Large intestine (tissue), 3 donors: ENCODE measurements at regions not wholly inside any gene's neighbourhood (a gene's known extent, or its start where the extent isn't known, plus 50 kb on each side); places are given as distances from the start of the nearest gene placed in this dataset.
A peak's percentile ranks its signal among the peaks of the same experiment; 100 is the strongest.
"Not testable (repeated sequence)": the region's sequence is repeated elsewhere in the genome, so short reads cannot be mapped to it uniquely, and the experiment has no call there.

Source experiments
- DNase-seq, 2 donors: peaks; one replicate each; pipeline versions ENCODE4 v3.0.0 to v3.0.0-alpha.2; 2013
- H3K27ac ChIP-seq: one replicate; pipeline ENCODE4 v1.5.1; 2013; ENCODE audit warnings: low read length
- H3K27me3 ChIP-seq: 2 replicates; pipeline ENCODE4 v1.6.1; 2013; ENCODE audit warnings: low read length; ENCODE audit not compliant: control insufficient read depth, insufficient read depth
- H3K36me3 ChIP-seq: 2 replicates; pipeline ENCODE4 v1.6.1; 2013; ENCODE audit warnings: low read length; ENCODE audit not compliant: control insufficient read depth, insufficient read depth
- H3K4me1 ChIP-seq: one replicate; pipeline ENCODE4 v1.6.1; 2013; ENCODE audit warnings: low read length; ENCODE audit not compliant: control insufficient read depth, insufficient read depth
- H3K4me3 ChIP-seq: one replicate; pipeline ENCODE4 v1.5.1; 2013; ENCODE audit warnings: low read length
- H3K9me3 ChIP-seq: one replicate; pipeline ENCODE4 v1.6.1; 2013; ENCODE audit warnings: mild to moderate bottlenecking, low read depth, low read length, moderate library complexity; ENCODE audit not compliant: control insufficient read depth
- WGBS: methylation state at CpG from one replicate; pipeline ENCODE4 v1.1.5; 2013; ENCODE audit warnings: low lambda C conversion rate; ENCODE audit not compliant: insufficient coverage; 5-methylcytosine and 5-hydroxymethylcytosine counted together

DNA sequence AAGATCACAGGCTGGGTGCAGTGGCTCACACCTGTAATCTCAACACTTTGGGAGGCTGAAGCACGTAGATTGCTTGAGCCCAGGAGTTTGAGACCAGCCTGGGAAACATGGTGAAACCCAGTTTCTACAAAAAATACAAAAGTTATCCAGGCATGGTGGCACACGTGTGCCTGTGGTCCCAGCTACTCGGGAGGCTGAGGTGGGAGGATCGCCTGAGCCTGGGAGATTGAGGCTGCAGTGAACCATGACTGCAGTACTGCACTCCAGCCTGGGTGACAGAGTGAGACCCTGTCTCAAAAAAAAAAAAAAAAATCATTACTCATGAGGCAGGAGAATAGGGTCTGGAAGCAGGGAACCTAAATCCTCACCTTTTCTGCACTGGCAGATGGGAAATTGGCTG lies 79.1 kb upstream of the CLDN5 start:
- no CpG with 5 or more reads among the region's 4 CpGs for WGBS
- H3K4me1 ChIP-seq, DNase-seq, H3K36me3 ChIP-seq, H3K9me3 ChIP-seq, H3K27ac ChIP-seq, H3K4me3 ChIP-seq, H3K27me3 ChIP-seq: not testable (repeated sequence)

GRCh38 chr22:19603767-19604166 lies 79.6 kb upstream of the CLDN5 start:
- Histone ChIP-seq H3K36me3 (no peaks in the 10 kb centered on the region), H3K4me1 (no peaks in the 10 kb centered on the region), H3K9me3 (no peaks in the 10 kb centered on the region), H3K4me3 (no peak overlapping the region), H3K27ac (no peak overlapping the region), H3K27me3 (peaks cover 7% of the 10 kb centered on the region)
- no CpG with 5 or more reads among the region's 3 CpGs for WGBS
- DNase-seq, result peak in 1 of 2 donors; percentile 17

- H3K9me3 ChIP-seq, result no peaks in the 10 kb centered on the region
- no peak overlapping the region for H3K27ac ChIP-seq
- peak in 1 of 2 donors; percentile 13 for DNase-seq
- no peaks in the 10 kb centered on the region for H3K4me1 ChIP-seq
- H3K4me3 ChIP-seq, result no peak overlapping the region
- WGBS, result 100% methylated on average over 1 of the region's 9 CpGs
- H3K36me3 ChIP-seq, result no peaks in the 10 kb centered on the region
- H3K27me3 ChIP-seq, result peaks cover 7% of the 10 kb centered on the region
Observed at GRCh38 chr22:19604711-19605268, 80.6 kb upstream of the CLDN5 start.

- Histone ChIP-seq H3K27me3 (peaks cover 7% of the 10 kb centered on the region), H3K27ac (no peak overlapping the region)
- DNase-seq, result no peak
Observed at GRCh38 chr22:19605508-19606331, 81.5 kb upstream of the CLDN5 start.

DNA sequence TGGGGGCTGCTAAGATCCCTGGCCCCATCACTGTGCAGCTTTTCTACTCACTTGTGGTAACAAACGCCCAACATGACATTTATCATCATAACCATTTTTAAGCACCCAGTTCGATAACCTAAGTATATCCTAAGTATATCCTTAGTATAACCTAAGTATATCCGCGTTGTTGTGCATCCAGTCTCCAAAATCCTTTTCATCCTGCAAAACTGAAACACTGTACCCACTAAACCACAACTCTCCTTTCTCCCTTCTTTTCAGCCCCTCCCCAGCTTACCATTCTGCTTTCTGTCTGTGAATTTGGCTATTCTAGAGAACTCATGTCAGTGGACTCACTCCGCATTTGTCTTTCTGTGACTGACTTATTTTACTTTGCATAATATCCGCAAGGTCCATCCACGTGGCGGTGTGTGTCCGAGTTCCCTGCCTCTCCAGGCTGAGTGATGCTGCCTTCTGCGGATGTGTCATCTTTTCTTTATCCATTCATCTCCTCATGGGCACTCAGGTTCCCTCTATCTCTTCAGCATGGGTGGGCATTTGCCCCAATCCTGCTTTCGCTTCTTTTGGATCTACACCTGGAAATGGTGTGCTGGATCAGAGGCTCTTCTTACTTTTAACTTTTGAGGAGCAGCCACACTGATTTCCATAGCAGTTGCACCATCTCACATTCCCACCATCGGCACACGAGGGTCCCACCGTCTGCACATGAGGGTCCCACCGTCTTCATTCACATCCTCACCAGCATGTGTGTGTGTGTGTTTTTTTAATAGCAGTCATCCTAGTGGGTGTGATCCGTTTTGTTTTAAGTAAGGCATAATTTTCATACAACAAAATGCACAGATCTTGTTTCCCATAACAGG lies 82.4 kb upstream of the CLDN5 start:
- no peak overlapping the region for H3K4me3 ChIP-seq
- no peaks in the 10 kb centered on the region for H3K9me3 ChIP-seq
- H3K27ac ChIP-seq, result no peak overlapping the region
- H3K27me3 ChIP-seq, result peaks cover 7% of the 10 kb centered on the region
- no peak for DNase-seq
- no peaks in the 10 kb centered on the region for H3K36me3 ChIP-seq
- no peaks in the 10 kb centered on the region for H3K4me1 ChIP-seq
- WGBS, result 84% methylated on average over 2 of the region's 16 CpGs

More at GRCh38 chr22:19605508-19606331, 81.5 kb upstream of the CLDN5 start:
- Histone ChIP-seq H3K4me3 (no peak overlapping the region), H3K9me3 (no peaks in the 10 kb centered on the region), H3K4me1 (no peaks in the 10 kb centered on the region), H3K36me3 (no peaks in the 10 kb centered on the region)
- WGBS, result no CpG with 5 or more reads among the region's 28 CpGs

DNA sequence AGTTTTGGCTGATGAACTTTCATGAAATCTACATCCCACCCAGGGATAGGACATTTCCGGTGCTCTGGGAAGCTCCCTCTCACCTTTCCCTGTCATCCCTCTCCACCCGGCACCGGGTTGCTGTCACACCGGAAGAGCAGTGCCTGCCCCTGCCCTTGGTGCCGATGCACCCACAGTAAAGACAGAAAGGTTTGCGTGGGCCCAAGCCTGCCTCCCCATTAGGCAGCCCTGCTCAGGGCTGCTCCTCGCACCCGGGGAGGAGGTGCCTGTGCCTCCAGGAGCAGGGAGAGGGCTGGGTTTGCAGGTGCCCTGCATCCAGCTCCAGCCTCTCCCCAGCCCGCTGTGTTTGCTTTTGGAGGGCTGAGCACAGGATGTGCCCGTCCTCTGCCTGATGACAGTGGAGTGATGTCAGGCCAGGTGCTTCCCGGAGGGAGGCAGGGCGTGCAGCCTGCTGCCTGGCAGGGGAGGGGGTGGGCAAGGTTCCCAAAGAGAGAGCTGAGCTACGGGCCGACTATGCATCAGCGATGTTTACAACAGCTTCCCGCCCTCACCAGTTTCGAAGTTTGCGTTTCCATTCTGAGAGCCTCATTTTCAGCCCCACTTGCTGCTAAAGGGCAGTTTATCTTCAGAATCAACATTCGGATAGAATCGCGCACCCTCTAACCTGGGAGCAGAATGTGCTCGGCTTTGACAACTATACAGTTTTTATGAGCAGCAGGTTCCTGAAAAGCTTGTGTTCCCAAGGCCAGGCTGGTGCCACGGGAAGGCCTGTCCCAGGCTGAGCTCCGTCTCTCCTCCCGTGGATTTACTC lies 83.2 kb upstream of the CLDN5 start:
- no peak overlapping the region for H3K27ac ChIP-seq
- H3K4me1 ChIP-seq, result no peaks in the 10 kb centered on the region
- no peak overlapping the region for H3K4me3 ChIP-seq
- no peaks in the 10 kb centered on the region for H3K9me3 ChIP-seq
- peaks cover 7% of the 10 kb centered on the region for H3K27me3 ChIP-seq
- no peaks in the 10 kb centered on the region for H3K36me3 ChIP-seq
- peak; percentile 46 to 63 for DNase-seq
- no CpG with 5 or more reads among the region's 25 CpGs for WGBS

DNA sequence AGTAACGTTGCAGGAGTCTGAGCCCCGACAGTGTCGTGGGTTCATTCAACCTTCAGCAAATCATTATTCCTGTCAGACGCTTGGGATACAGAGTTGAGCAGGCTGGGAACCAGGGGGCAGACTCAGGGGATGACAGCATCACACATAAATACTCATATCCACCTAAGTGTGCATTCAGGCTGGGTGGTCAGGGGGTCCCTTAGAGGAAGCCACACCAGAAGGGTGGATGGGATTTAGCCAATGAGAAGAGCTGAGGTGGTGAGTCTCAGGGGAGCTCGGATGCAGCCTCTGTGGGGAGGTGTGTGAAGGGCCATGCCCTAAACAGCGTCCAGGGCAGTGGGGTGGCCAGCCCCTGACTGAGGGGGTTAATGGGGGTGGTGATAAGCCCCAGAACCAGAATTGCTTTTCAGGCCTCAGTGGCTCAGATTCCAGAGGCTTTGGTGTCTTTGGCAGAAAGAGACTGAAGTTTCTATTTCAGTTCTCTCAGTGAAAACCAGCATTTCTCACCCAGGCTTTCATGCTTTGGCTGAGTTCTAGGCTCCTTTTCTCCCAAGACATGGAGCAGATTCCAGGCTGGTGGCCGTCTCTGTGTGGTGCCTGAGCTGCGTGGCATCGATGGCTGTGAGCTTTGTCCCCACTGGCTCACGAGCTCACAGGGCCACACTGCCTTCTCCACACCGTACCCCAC lies 83.9 kb upstream of the CLDN5 start:
- no peak overlapping the region for H3K4me3 ChIP-seq
- H3K9me3 ChIP-seq, result no peaks in the 10 kb centered on the region
- no peak for DNase-seq
- H3K27me3 ChIP-seq, result peaks cover 7% of the 10 kb centered on the region
- WGBS, result no CpG with 5 or more reads among the region's 11 CpGs
- no peak overlapping the region for H3K27ac ChIP-seq
- H3K4me1 ChIP-seq, result no peaks in the 10 kb centered on the region
- H3K36me3 ChIP-seq, result no peaks in the 10 kb centered on the region

GRCh38 chr22:19609753-19610152 lies 85.5 kb upstream of the CLDN5 start:
- H3K9me3 ChIP-seq, H3K4me1 ChIP-seq, DNase-seq, H3K27ac ChIP-seq, H3K4me3 ChIP-seq, H3K36me3 ChIP-seq: not testable (repeated sequence)
- H3K27me3 ChIP-seq, result peaks cover 12% of the 10 kb centered on the region
- WGBS, result 100% methylated on average over 1 of the region's 8 CpGs

- Histone ChIP-seq H3K4me3 (no peak overlapping the region), H3K27me3 (peaks cover 19% of the 10 kb centered on the region), H3K4me1 (no peaks in the 10 kb centered on the region), H3K27ac (no peak overlapping the region), H3K36me3 (no peaks in the 10 kb centered on the region), H3K9me3 (no peaks in the 10 kb centered on the region)
- DNase-seq, result no peak
- 100% methylated on average over 1 of the region's 14 CpGs for WGBS
Observed at GRCh38 chr22:19610518-19611253, 86.5 kb upstream of the CLDN5 start.
